Sigmoid colon (tissue), 4 donors: ENCODE measurements at regions not wholly inside any gene's neighbourhood (a gene's known extent, or its start where the extent isn't known, plus 50 kb on each side); places are given as distances from the start of the nearest gene placed in this dataset.

Source experiments
- CTCF ChIP-seq, 4 experiments: fragments of 450-650 bp in 3 of 4; fragments of 200-600 bp in 1 of 4; IDR thresholded peaks; one replicate each; pipeline ENCODE4 v1.5.1; 2016 to 2019; ENCODE audit warnings: antibody characterized with exemption in 4 of 4, mild to moderate bottlenecking in 3 of 4, moderate library complexity in 2 of 4
- EP300 ChIP-seq, 4 donors: sonication (generic); formaldehyde crosslinking; IDR thresholded peaks; one replicate each; pipeline ENCODE4 v1.6.1; 2017; ENCODE audit warnings: antibody characterized with exemption in 4 of 4
- POLR2A ChIP-seq, 2 donors: fragments of 450-650 bp; IDR thresholded peaks; one replicate each; pipeline ENCODE4 v1.6.1; 2016; ENCODE audit warnings: antibody characterized with exemption in 2 of 2, mild to moderate bottlenecking in 2 of 2, moderate library complexity in 2 of 2

- TF ChIP-seq EP300 (IDR thresholded peaks at IDR 0.05), result no peak
- no peak for TF ChIP-seq CTCF (IDR thresholded peaks at IDR 0.05)
- no peak for TF ChIP-seq POLR2A (IDR thresholded peaks at IDR 0.05)
Measured at GRCh38 chr5:50923768-50924494, 257.5 kb downstream of the PARP8 start.
